SK-N-SH treated with all-trans-retinoic acid at 6 μM for 48 hours (cell line): ENCODE measurements at regions not wholly inside any gene's neighbourhood (a gene's known extent, or its start where the extent isn't known, plus 50 kb on each side); places are given as distances from the start of the nearest gene placed in this dataset.

Source experiments
- ATAC-seq: fragments of 200-7000 bp; cut with Tn5 transposase; 3 replicates; pipeline ENCODE4 v1.9.1; 2020; ENCODE audit warnings: mild to moderate bottlenecking, moderate library complexity
- ARNTL ChIP-seq: fragments of 450-650 bp; formaldehyde crosslinking; IDR thresholded peaks from 2 replicates; pipeline ENCODE4 v1.5.0; 2020; ENCODE audit warnings: low read depth, mild to moderate bottlenecking, moderate library complexity, borderline replicate concordance
- BACH2 ChIP-seq: fragments of 250-450 bp; sonication (Bioruptor Pico); IDR thresholded peaks from 2 replicates; pipeline ENCODE4 v1.9.0; 2021; ENCODE audit warnings: mild to moderate bottlenecking, borderline replicate concordance
- CSDC2 ChIP-seq: fragments of 250-450 bp; sonication (Bioruptor Pico); IDR thresholded peaks from 2 replicates; pipeline ENCODE4 v1.5.0; 2020; ENCODE audit warnings: mild to moderate bottlenecking, moderate library complexity
- ESRRG ChIP-seq: fragments of 250-450 bp; sonication (Bioruptor Pico); IDR thresholded peaks from 2 replicates; pipeline ENCODE4 v1.6.1; 2021; ENCODE audit warnings: mild to moderate bottlenecking
- PPARA ChIP-seq: fragments of 250-450 bp; sonication (Bioruptor Pico); IDR thresholded peaks from 2 replicates; pipeline ENCODE4 v1.5.0; 2020; ENCODE audit warnings: mild to moderate bottlenecking, borderline replicate concordance
- RARB ChIP-seq: fragments of 250-450 bp; sonication (Bioruptor Pico); IDR thresholded peaks from 2 replicates; pipeline ENCODE4 v1.8.0; 2021; ENCODE audit warnings: mild to moderate bottlenecking, moderate library complexity
- SNAI2 ChIP-seq: fragments of 250-450 bp; sonication (Bioruptor Pico); IDR thresholded peaks from 2 replicates; pipeline ENCODE4 v1.5.0; 2020; ENCODE audit warnings: mild to moderate bottlenecking, moderate library complexity
- TCF4 ChIP-seq: fragments of 250-450 bp; sonication (Bioruptor Pico); IDR thresholded peaks from 2 replicates; pipeline ENCODE4 v1.8.0; 2021; ENCODE audit warnings: mild to moderate bottlenecking, moderate library complexity, borderline replicate concordance
- TOX ChIP-seq: fragments of 250-450 bp; sonication (Bioruptor Pico); IDR thresholded peaks from 2 replicates; pipeline ENCODE4 v1.8.0; 2021; ENCODE audit warnings: mild to moderate bottlenecking, moderate library complexity, borderline replicate concordance
- ZFP3 ChIP-seq: fragments of 250-450 bp; sonication (Bioruptor Pico); IDR thresholded peaks from 2 replicates; pipeline ENCODE4 v1.5.0; 2020; ENCODE audit warnings: mild to moderate bottlenecking, moderate library complexity
- ZFP30 ChIP-seq: fragments of 450-650 bp; formaldehyde crosslinking; IDR thresholded peaks from 2 replicates; pipeline ENCODE4 v1.5.0; 2022; ENCODE audit warnings: mild to moderate bottlenecking, moderate library complexity
- ZNF70 ChIP-seq: fragments of 450-650 bp; formaldehyde crosslinking; IDR thresholded peaks from 2 replicates; pipeline ENCODE4 v1.5.0; 2020; ENCODE audit warnings: mild to moderate bottlenecking, moderate library complexity
- ZNF8 ChIP-seq: fragments of 450-650 bp; formaldehyde crosslinking; IDR thresholded peaks from 2 replicates; pipeline ENCODE4 v1.5.0; 2020; ENCODE audit warnings: mild to moderate bottlenecking, moderate library complexity
- TF ChIP-seq, protein P1 (sequence below): fragments of 250-450 bp; sonication (Bioruptor Pico); IDR thresholded peaks from 2 replicates; pipeline ENCODE4 v1.5.1; 2020; ENCODE audit warnings: low read depth, mild to moderate bottlenecking, moderate library complexity
- TF ChIP-seq, protein P2 (sequence below): fragments of 250-450 bp; sonication (Bioruptor Pico); IDR thresholded peaks from 2 replicates; pipeline ENCODE4 v1.5.0; 2020; ENCODE audit warnings: mild to moderate bottlenecking, moderate library complexity
- TF ChIP-seq, protein P3 (sequence below): fragments of 250-450 bp; sonication (Bioruptor Pico); IDR thresholded peaks from 2 replicates; pipeline ENCODE4 v1.5.1; 2021; ENCODE audit warnings: mild to moderate bottlenecking, moderate library complexity
- TF ChIP-seq, protein P4 (sequence below): fragments of 250-450 bp; sonication (Bioruptor Pico); IDR thresholded peaks from 2 replicates; pipeline ENCODE4 v1.8.0; 2020; ENCODE audit warnings: mild to moderate bottlenecking, moderate library complexity, borderline replicate concordance

DNA sequence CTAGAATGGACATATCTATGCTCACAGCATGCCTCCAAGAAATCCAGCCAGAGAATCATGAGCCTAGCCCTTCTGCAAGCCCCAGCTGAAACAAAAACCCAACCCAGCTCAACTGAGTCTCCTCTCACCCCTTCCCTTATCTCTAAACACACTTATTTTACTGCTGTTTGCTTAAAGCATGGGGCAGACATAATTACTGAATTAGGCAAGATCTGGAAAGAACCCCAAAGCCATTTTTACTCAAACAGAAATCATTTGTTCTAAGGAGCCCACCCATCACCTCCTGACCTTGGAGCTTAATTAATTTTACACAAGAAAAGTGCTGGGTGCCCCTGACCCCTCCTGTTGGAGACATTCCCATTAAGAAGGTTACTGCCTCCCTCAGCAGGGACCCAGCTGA is 291.6 kb downstream of the MAFB start (continued):
- TF ChIP-seq, protein P1, sequence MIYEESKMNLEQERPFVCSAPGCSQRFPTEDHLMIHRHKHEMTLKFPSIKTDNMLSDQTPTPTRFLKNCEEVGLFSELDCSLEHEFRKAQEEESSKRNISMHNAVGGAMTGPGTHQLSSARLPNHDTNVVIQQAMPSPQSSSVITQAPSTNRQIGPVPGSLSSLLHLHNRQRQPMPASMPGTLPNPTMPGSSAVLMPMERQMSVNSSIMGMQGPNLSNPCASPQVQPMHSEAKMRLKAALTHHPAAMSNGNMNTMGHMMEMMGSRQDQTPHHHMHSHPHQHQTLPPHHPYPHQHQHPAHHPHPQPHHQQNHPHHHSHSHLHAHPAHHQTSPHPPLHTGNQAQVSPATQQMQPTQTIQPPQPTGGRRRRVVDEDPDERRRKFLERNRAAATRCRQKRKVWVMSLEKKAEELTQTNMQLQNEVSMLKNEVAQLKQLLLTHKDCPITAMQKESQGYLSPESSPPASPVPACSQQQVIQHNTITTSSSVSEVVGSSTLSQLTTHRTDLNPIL (CRISPR knock-in tag): no peak
- TF ChIP-seq TOX (CRISPR knock-in tag) (no peak), ZNF70 (CRISPR knock-in tag) (no peak)

DNA sequence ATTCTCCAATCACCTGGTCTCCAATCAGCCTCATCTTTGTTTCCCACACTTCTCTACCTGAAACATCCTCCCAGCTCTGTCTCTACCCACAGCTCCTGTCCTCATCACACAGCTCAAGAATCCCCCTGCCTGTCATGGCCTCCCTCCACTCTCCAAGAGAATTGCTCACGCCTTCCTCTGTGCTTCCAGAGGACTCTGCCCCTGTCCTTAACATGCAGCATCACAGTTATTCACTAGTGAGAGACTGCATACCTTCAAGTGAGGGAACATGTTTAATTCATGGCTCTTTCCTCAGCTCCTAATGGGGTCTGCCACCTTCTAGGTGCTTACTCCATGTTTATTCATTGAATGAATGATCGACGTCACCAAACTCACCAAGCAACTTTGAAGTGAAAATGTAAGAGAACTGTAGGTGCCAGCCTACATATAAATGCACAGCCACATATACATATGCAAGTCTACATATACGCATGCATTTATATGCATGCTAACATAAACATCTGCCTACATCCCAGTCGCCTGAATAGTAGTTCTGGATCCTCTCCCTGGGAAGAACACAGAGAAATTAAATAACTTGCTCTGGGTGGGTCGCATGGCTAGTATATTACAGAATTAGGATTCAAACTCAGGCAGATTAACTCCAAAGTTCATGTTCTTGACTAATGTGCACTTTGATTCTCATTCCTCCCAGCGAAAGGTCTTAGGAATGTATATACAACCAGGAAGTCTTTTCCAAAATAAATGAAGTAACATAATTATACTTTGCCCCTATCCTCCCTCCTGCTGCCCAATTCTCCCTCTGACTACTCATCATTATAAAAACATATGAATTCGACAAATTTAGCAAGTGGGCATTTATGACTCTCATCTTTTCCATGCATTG is 295.6 kb downstream of the MAFB start:
- no peak for ATAC-seq
- no peak for TF ChIP-seq TCF4 (CRISPR knock-in tag)
- TF ChIP-seq SNAI2: no peak
- TF ChIP-seq ZNF8 (CRISPR knock-in tag): no peak
- TF ChIP-seq ZNF70 (CRISPR knock-in tag): no peak
- TF ChIP-seq, protein P2, sequence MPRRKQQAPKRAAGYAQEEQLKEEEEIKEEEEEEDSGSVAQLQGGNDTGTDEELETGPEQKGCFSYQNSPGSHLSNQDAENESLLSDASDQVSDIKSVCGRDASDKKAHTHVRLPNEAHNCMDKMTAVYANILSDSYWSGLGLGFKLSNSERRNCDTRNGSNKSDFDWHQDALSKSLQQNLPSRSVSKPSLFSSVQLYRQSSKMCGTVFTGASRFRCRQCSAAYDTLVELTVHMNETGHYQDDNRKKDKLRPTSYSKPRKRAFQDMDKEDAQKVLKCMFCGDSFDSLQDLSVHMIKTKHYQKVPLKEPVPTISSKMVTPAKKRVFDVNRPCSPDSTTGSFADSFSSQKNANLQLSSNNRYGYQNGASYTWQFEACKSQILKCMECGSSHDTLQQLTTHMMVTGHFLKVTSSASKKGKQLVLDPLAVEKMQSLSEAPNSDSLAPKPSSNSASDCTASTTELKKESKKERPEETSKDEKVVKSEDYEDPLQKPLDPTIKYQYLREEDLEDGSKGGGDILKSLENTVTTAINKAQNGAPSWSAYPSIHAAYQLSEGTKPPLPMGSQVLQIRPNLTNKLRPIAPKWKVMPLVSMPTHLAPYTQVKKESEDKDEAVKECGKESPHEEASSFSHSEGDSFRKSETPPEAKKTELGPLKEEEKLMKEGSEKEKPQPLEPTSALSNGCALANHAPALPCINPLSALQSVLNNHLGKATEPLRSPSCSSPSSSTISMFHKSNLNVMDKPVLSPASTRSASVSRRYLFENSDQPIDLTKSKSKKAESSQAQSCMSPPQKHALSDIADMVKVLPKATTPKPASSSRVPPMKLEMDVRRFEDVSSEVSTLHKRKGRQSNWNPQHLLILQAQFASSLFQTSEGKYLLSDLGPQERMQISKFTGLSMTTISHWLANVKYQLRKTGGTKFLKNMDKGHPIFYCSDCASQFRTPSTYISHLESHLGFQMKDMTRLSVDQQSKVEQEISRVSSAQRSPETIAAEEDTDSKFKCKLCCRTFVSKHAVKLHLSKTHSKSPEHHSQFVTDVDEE (CRISPR knock-in tag): no peak
- TF ChIP-seq ESRRG: no peak
- TF ChIP-seq PPARA: no peak

DNA sequence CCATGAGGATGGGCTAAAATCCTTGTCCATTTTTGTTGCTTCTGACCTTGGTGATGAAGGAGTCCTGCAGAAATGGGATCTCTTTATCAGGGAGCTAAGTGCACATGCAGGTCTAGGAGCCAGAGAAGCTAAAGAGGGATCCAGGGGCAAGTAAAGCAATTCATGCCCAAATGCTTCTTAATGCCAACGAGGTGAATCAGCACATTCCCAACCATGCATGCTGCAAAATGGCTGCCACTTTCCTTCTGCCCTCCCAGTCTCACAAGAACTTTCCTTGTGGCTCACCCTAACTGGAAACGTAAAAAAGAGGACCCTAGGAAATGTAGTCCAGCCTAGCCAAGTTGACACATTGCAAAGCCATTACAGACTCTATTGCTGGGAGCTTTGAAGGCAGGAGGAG is 298.4 kb downstream of the MAFB start:
- TF ChIP-seq ESRRG (no peak), ZNF8 (CRISPR knock-in tag) (no peak), TCF4 (CRISPR knock-in tag) (no peak), PPARA (no peak), BACH2 (CRISPR knock-in tag) (no peak), RARB (CRISPR knock-in tag) (no peak), ZFP30 (CRISPR knock-in tag) (no peak), CSDC2 (CRISPR knock-in tag) (no peak), SNAI2 (no peak), TOX (CRISPR knock-in tag) (no peak), ARNTL (CRISPR knock-in tag) (no peak), ZFP3 (CRISPR knock-in tag) (no peak)
- TF ChIP-seq, protein P1 (CRISPR knock-in tag): no peak
- TF ChIP-seq, protein P3, sequence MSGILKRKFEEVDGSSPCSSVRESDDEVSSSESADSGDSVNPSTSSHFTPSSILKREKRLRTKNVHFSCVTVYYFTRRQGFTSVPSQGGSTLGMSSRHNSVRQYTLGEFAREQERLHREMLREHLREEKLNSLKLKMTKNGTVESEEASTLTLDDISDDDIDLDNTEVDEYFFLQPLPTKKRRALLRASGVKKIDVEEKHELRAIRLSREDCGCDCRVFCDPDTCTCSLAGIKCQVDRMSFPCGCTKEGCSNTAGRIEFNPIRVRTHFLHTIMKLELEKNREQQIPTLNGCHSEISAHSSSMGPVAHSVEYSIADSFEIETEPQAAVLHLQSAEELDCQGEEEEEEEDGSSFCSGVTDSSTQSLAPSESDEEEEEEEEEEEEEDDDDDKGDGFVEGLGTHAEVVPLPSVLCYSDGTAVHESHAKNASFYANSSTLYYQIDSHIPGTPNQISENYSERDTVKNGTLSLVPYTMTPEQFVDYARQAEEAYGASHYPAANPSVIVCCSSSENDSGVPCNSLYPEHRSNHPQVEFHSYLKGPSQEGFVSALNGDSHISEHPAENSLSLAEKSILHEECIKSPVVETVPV (CRISPR knock-in tag): no peak
- TF ChIP-seq, protein P4, sequence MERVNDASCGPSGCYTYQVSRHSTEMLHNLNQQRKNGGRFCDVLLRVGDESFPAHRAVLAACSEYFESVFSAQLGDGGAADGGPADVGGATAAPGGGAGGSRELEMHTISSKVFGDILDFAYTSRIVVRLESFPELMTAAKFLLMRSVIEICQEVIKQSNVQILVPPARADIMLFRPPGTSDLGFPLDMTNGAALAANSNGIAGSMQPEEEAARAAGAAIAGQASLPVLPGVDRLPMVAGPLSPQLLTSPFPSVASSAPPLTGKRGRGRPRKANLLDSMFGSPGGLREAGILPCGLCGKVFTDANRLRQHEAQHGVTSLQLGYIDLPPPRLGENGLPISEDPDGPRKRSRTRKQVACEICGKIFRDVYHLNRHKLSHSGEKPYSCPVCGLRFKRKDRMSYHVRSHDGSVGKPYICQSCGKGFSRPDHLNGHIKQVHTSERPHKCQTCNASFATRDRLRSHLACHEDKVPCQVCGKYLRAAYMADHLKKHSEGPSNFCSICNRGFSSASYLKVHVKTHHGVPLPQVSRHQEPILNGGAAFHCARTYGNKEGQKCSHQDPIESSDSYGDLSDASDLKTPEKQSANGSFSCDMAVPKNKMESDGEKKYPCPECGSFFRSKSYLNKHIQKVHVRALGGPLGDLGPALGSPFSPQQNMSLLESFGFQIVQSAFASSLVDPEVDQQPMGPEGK (CRISPR knock-in tag): no peak
- TF ChIP-seq, protein P2 (CRISPR knock-in tag): no peak
- ATAC-seq: no peak
